ENCODE measurements at regions not wholly inside any gene's neighbourhood (a gene's known extent, or its start where the extent isn't known, plus 50 kb on each side); places are given as distances from the start of the nearest gene placed in this dataset.

DNA sequence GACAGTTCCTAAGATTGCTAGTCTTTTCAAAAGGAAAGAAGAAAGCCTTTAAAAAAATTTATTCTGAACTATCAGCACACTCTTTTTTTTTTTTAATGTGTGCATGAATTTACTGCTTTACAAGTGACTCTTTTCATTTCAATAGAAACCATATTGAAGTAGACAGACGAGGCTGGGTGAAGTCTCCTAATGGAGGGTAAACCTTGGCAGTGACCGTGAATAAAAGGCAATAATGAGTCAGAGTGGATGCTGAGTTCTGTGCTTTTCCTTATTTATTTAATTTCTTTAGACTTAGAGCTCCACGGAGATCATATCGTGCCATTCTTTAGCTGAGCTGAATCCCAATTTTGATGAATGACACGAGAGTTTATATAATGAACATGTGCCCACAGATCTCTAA, 196.9 kb downstream of the PRL start:
- TF ChIP-seq, protein P1, sequence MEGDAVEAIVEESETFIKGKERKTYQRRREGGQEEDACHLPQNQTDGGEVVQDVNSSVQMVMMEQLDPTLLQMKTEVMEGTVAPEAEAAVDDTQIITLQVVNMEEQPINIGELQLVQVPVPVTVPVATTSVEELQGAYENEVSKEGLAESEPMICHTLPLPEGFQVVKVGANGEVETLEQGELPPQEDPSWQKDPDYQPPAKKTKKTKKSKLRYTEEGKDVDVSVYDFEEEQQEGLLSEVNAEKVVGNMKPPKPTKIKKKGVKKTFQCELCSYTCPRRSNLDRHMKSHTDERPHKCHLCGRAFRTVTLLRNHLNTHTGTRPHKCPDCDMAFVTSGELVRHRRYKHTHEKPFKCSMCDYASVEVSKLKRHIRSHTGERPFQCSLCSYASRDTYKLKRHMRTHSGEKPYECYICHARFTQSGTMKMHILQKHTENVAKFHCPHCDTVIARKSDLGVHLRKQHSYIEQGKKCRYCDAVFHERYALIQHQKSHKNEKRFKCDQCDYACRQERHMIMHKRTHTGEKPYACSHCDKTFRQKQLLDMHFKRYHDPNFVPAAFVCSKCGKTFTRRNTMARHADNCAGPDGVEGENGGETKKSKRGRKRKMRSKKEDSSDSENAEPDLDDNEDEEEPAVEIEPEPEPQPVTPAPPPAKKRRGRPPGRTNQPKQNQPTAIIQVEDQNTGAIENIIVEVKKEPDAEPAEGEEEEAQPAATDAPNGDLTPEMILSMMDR (IDR thresholded peaks at IDR 0.05; ENCODE audit: low read depth, low read length, missing input control) = no peak
- TF ChIP-seq SP1 (IDR thresholded peaks at IDR 0.05) (no peak), RXRA (IDR thresholded peaks at IDR 0.05) (no peak), RAD21 (IDR thresholded peaks at IDR 0.05) (no peak), FOXA2 (IDR thresholded peaks at IDR 0.05) (no peak), JUND (IDR thresholded peaks at IDR 0.05) (no peak), GABPA (IDR thresholded peaks at IDR 0.05 in 1 of 2, conservative IDR thresholded peaks at IDR 0.05 in 1 of 2) (no peak), EGR1 (IDR thresholded peaks at IDR 0.05; ENCODE audit: low read depth in 2 of 2) (no peak), HNF4G (IDR thresholded peaks at IDR 0.05) (no peak)
- TF ChIP-seq, protein P2, sequence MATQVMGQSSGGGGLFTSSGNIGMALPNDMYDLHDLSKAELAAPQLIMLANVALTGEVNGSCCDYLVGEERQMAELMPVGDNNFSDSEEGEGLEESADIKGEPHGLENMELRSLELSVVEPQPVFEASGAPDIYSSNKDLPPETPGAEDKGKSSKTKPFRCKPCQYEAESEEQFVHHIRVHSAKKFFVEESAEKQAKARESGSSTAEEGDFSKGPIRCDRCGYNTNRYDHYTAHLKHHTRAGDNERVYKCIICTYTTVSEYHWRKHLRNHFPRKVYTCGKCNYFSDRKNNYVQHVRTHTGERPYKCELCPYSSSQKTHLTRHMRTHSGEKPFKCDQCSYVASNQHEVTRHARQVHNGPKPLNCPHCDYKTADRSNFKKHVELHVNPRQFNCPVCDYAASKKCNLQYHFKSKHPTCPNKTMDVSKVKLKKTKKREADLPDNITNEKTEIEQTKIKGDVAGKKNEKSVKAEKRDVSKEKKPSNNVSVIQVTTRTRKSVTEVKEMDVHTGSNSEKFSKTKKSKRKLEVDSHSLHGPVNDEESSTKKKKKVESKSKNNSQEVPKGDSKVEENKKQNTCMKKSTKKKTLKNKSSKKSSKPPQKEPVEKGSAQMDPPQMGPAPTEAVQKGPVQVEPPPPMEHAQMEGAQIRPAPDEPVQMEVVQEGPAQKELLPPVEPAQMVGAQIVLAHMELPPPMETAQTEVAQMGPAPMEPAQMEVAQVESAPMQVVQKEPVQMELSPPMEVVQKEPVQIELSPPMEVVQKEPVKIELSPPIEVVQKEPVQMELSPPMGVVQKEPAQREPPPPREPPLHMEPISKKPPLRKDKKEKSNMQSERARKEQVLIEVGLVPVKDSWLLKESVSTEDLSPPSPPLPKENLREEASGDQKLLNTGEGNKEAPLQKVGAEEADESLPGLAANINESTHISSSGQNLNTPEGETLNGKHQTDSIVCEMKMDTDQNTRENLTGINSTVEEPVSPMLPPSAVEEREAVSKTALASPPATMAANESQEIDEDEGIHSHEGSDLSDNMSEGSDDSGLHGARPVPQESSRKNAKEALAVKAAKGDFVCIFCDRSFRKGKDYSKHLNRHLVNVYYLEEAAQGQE (IDR thresholded peaks at IDR 0.05) = no peak
- TF ChIP-seq, protein P3, sequence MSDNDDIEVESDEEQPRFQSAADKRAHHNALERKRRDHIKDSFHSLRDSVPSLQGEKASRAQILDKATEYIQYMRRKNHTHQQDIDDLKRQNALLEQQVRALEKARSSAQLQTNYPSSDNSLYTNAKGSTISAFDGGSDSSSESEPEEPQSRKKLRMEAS (IDR thresholded peaks at IDR 0.05) = no peak
- TF ChIP-seq, protein P4, sequence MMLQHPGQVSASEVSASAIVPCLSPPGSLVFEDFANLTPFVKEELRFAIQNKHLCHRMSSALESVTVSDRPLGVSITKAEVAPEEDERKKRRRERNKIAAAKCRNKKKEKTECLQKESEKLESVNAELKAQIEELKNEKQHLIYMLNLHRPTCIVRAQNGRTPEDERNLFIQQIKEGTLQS (IDR thresholded peaks at IDR 0.05) = no peak
